ENCODE measurements at regions not wholly inside any gene's neighbourhood (a gene's known extent, or its start where the extent isn't known, plus 50 kb on each side); places are given as distances from the start of the nearest gene placed in this dataset.

GRCh38 chr5:7271435-7272084 lies 124.4 kb upstream of the ADCY2 start:
- TF ChIP-seq YY1 (IDR thresholded peaks at IDR 0.05; ENCODE audit: insufficient read depth, insufficient read length), result no peak
- TF ChIP-seq SUZ12 (IDR thresholded peaks at IDR 0.05; ENCODE audit: extremely low read depth, insufficient read depth, insufficient read length), result no peak
- no peak for TF ChIP-seq ZNF274 (IDR thresholded peaks at IDR 0.05; ENCODE audit: low read depth, low read length)
